IPS-18c (cell line): ENCODE measurements at regions not wholly inside any gene's neighbourhood (a gene's known extent, or its start where the extent isn't known, plus 50 kb on each side); places are given as distances from the start of the nearest gene placed in this dataset.

ENCODE experiments used
- H3K4me3 ChIP-seq: 2 replicates; pipeline ENCODE4 v1.7.0; 2013; ENCODE audit warnings: low read depth, mild to moderate bottlenecking, low read length, moderate library complexity; ENCODE audit not compliant: insufficient read depth
- H3K9me3 ChIP-seq: one replicate; pipeline ENCODE4 v1.6.1; 2013; ENCODE audit warnings: mild to moderate bottlenecking, low read length, moderate library complexity; ENCODE audit not compliant: control insufficient read depth, insufficient read depth

DNA sequence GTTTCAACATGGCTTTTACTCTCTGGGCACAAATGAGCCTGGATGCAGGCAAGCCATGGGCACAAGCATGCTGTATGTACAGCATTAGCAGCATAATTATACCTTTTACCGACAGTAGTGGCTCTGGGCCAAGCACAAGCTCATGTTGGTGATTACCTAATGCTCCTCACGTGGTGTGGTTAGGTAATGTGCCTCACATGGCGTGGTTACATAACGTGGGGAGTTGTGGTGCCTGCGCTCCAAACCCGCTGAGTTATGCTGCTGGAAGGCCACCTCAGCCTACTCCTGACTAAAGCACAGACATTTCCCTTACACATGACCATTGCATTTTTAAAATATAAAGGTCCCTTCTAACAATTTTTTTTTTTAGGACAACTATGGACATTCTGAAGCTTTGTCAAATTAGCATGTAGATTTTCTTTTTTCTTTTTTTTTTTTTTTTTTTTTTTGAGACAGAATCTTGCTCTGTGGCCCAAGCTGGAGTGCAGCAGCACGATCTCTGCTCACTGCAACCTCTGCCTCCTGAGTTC, 794.0 kb downstream of the EFNA5 start:
- H3K4me3 ChIP-seq, result no peak overlapping the region
- peaks cover 10% of the 10 kb centered on the region for H3K9me3 ChIP-seq

DNA sequence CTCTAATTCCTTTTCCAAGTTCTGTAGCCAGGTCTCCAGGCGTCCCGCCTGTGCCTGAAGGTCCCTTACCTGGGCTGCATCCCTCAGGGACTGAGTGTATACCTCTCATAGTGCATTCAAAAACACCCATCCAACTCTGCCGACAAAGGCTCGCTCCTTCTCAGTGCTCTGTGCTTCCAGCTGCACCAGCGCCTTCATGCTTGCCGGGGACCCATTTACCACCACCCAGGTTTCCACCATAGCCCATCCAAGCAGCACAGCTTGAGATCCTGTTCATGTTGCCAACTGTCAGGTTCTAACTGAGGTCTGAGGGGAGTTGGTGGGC, 794.5 kb downstream of the EFNA5 start:
- Histone ChIP-seq H3K4me3 (no peak overlapping the region; the same call in 1 of the 2 replicates), H3K9me3 (peaks cover 10% of the 10 kb centered on the region)

DNA sequence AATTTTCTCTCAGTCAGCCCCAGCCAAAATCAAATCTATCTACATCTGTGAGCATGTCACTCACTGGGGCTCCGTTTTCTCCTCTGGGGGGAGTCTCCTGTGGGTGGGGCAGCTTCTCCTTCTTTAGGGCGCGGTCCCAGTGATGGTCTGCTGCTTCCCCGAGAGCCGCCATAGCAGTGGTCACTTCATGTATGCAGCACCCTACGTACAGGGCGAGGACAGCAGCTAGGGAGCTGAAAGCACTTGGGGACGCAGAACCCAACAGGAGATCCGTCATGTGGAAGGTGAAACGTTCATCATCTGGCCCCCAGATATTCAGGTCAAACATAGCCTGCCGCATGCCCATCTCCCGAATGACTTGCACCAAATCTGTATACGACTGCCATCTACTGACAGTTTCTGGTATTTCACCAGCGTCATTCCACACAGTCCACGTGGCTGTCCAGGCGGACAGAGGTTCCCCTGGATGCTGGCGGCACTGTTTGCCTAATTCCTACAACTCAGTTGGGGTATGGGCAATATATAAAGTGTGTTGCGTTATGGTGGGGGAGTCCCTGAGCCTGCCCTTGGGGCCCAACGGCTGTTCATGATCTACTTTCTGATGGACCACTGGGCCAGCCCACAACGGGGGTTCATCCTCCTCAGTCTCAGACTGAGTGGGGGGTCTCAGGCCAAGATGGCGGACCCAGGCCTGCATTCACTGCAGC, 795.0 kb downstream of the EFNA5 start:
- H3K4me3 ChIP-seq, result no peak overlapping the region
- H3K9me3 ChIP-seq, result peaks cover 10% of the 10 kb centered on the region

GRCh38 chr5:106874974-106875373, 795.8 kb downstream of the EFNA5 start:
- Histone ChIP-seq H3K9me3 (peaks cover 10% of the 10 kb centered on the region), H3K4me3 (no peak overlapping the region)

- Histone ChIP-seq H3K9me3 (peaks cover 10% of the 10 kb centered on the region), H3K4me3 (no peak overlapping the region)
Measured at GRCh38 chr5:106874531-106874930, 796.2 kb downstream of the EFNA5 start.

DNA sequence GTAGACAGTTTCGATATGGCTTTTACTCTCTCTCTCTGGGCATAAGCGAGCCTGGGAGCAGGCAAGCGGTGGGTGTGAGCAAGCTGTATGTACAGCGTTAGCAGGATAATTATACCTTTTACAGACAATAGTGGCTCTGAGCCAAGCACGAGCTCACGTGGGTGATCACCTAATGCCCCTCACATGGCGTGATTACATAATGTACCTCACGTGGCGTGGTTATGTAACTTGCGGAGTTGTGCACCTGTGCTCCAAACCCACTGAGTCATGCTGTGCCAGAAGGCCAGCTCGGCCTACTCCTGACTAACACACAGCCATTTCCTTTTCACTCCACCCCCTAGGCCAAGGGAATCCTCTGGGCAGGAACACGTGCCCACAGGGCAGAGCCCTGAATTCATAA, 797.2 kb downstream of the EFNA5 start:
- no peak overlapping the region for H3K4me3 ChIP-seq
- H3K9me3 ChIP-seq, result peaks cover 10% of the 10 kb centered on the region

- Histone ChIP-seq H3K9me3 (no peaks in the 10 kb centered on the region), H3K4me3 (no peak overlapping the region)
Measured at GRCh38 chr5:106865279-106865678, 805.5 kb downstream of the EFNA5 start.

DNA sequence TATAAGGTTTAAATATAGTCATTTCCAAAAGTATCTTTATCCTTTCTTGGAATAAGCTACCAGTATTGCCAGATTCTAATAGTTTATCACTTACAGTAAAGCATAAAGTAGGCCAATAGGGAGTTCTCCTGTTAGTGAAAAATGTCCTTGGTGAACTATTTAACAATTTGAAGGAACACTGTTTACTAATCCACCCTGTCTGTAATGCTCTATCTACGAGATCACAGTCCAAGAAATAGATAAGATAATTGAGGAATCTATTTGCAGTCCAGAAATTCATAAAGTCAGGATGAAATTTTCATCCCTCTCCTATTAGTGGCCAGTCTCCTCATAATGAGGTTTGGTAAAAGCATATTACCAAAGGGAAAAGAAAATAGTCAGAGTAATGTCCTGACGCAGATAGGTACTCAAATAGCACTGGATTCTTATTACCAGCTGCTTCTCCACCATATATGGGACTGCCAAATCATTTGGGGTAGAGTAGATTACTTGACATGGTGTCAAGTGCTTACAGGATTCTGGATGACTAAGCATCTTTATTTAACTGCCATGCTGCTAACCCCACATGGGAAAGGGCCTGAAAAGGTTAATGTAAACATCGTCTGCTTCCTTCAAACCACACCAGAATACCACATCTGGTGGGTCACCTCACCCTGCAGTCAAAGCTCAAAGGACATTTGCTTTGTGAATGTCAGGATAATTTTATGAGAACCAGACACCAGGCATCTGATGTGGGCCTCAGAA, 808.1 kb downstream of the EFNA5 start:
- Histone ChIP-seq H3K9me3 (no peaks in the 10 kb centered on the region), H3K4me3 (no peak overlapping the region)

GRCh38 chr5:106860398-106861044, 810.2 kb downstream of the EFNA5 start:
- no peak overlapping the region for H3K4me3 ChIP-seq
- H3K9me3 ChIP-seq, result no peaks in the 10 kb centered on the region

- no peak overlapping the region for H3K4me3 ChIP-seq
Measured at GRCh38 chr5:106858616-106859015, 812.1 kb downstream of the EFNA5 start.

DNA sequence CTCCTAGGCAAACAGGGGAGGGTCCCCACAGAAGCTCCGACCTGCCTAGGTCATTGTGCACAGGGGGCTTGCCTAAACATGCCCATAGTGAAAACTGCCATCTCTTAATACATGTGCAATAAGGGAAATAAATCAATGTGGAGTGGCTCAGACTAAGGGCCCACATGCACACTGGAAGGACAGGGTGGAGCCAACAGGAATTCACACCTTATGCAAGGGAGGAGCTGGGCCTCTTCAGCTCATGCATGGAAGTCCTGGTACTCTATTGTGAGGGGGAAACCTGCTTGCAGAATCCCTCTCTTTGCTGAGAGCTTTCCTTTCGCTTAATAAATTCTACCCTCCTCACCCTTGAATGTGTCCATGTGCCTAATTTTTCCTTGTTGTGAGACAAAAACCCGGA, 815.8 kb downstream of the EFNA5 start:
- H3K9me3 ChIP-seq, result no peaks in the 10 kb centered on the region

More at GRCh38 chr5:106858616-106859015, 812.1 kb downstream of the EFNA5 start:
- H3K9me3 ChIP-seq, result no peaks in the 10 kb centered on the region

DNA sequence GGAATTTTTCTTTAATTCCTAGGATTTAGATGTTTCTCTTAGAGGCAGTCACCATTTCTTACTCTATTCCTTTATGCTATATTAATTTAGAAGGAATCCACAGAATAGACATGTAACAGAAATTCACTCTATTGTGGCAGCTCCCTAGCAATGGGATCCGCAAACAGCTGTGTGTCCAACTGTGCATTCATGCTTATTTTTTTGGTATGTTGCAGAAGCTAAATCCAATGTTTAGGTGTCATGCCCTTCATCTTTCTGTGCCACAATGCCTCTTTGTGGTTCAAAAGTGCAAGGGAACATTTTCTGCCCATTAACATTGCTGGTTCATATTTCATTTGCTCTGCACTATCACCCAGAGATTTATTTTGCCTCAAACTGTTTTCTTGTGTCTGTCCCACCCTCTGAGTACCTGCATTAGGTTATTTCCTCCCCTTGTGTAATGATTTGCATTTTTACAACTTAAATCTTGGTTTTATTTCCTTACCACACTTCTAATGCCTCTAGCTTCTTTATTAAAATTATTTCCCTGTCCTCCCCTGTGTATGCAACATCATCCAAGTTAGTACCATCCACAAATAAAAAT, 816.5 kb downstream of the EFNA5 start:
- no peak overlapping the region for H3K4me3 ChIP-seq
- H3K9me3 ChIP-seq, result no peaks in the 10 kb centered on the region

More for the DNA sequence above, 815.8 kb downstream of the EFNA5 start:
- H3K4me3 ChIP-seq, result no peak overlapping the region

- Histone ChIP-seq H3K9me3 (no peaks in the 10 kb centered on the region), H3K4me3 (no peak overlapping the region)
Measured at GRCh38 chr5:106853266-106853665, 817.5 kb downstream of the EFNA5 start.

DNA sequence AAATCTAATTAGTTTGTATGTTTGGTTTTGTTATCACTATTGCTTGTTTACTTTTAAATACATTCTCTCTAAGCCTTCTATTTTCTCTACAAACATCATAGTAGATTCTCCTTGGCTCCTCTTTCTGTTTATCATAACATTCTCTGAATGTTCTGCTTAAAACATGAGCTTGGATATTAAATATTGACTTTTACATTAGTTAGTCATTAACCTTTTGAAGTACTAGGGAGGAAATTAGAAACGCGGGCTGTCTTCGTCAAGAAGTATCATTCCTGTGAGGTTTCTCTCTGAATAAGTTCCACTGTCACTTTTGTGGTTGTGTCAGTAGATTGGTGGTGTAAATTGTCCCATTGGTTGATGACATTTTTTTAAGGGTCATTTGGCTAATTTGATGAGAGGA, 821.5 kb downstream of the EFNA5 start:
- Histone ChIP-seq H3K4me3 (no peak overlapping the region), H3K9me3 (no peaks in the 10 kb centered on the region)

DNA sequence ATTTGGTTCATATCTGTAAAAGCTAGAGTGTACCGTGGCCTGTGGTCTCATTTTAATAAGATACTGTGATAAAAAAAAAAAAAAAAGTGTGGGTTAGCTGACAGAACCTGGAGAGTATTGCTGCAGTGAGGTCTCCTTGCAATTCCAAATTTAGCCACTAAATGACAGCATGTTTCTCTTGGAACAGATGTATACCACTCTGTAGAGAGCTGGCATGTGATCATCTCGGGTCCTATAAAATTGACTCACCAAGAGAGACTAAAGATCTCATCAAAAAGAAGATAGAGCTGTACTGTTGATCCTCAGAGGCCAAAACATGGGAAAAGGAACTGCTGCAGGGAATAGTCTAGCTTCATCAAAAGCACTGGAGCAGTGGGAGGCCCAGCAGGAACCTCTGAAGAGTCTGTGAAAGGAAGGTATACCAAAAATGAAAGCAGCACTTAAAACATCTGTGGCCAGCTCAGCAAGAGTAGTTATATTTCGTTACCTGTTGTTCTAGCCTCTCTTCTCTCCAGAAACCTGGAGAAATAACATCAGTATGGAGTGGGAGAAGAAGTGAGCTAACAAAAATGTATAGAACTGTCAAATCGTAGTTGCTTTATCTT, 826.8 kb downstream of the EFNA5 start:
- Histone ChIP-seq H3K9me3 (no peaks in the 10 kb centered on the region), H3K4me3 (no peak overlapping the region)

DNA sequence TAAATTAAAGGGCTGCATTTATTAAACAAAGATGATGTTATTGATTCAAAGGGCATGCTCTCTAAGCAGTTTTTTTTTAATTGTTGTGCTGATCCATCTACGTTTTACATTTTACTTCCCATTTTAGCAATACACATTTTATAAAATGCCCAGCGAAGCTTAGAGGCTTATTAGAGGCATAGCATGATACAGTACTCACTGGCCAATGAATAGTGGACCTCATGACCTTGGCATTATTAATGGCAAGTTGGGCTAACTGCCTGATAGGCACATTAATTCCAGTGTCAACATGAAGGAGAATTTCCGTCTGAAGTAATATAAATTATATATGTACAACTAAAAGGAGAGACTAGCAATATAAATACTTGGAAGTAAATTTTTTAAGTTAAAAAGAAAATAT, 837.2 kb downstream of the EFNA5 start:
- Histone ChIP-seq H3K9me3 (no peaks in the 10 kb centered on the region), H3K4me3 (no peak overlapping the region)

GRCh38 chr5:106827061-106827460, 843.7 kb downstream of the EFNA5 start:
- Histone ChIP-seq H3K9me3 (no peaks in the 10 kb centered on the region), H3K4me3 (no peak overlapping the region)
